ENCODE measurements at regions not wholly inside any gene's neighbourhood (a gene's known extent, or its start where the extent isn't known, plus 50 kb on each side); places are given as distances from the start of the nearest gene placed in this dataset.

DNA sequence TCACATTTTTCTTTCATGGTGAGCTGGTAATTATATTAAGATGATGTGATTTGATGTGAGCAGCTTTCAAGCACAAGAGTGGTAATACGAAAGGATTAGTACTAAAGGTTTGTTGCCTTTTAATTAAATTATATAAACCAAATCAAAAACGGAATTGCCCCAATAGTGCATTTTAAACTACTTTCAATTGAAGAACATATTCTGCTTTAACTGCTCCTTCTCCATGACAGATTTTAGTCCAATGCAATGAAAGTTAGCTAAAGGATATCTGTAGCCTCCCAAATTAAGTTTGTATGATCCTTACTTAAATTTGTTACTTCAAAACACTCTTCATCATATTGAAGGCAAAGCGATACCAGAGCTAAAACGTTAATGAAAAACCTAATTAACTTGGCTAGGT is 447.1 kb upstream of the AMOT start:
- TF ChIP-seq, protein P1, sequence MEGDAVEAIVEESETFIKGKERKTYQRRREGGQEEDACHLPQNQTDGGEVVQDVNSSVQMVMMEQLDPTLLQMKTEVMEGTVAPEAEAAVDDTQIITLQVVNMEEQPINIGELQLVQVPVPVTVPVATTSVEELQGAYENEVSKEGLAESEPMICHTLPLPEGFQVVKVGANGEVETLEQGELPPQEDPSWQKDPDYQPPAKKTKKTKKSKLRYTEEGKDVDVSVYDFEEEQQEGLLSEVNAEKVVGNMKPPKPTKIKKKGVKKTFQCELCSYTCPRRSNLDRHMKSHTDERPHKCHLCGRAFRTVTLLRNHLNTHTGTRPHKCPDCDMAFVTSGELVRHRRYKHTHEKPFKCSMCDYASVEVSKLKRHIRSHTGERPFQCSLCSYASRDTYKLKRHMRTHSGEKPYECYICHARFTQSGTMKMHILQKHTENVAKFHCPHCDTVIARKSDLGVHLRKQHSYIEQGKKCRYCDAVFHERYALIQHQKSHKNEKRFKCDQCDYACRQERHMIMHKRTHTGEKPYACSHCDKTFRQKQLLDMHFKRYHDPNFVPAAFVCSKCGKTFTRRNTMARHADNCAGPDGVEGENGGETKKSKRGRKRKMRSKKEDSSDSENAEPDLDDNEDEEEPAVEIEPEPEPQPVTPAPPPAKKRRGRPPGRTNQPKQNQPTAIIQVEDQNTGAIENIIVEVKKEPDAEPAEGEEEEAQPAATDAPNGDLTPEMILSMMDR (IDR thresholded peaks at IDR 0.05; ENCODE audit: insufficient read depth, low read length, poor library complexity, severe bottlenecking), result no peak
- no peak for TF ChIP-seq EZH2phosphoT487 (conservative IDR thresholded peaks at IDR 0.05; ENCODE audit: low read length)
